ENCODE measurements at regions not wholly inside any gene's neighbourhood (a gene's known extent, or its start where the extent isn't known, plus 50 kb on each side); places are given as distances from the start of the nearest gene placed in this dataset.

DNA sequence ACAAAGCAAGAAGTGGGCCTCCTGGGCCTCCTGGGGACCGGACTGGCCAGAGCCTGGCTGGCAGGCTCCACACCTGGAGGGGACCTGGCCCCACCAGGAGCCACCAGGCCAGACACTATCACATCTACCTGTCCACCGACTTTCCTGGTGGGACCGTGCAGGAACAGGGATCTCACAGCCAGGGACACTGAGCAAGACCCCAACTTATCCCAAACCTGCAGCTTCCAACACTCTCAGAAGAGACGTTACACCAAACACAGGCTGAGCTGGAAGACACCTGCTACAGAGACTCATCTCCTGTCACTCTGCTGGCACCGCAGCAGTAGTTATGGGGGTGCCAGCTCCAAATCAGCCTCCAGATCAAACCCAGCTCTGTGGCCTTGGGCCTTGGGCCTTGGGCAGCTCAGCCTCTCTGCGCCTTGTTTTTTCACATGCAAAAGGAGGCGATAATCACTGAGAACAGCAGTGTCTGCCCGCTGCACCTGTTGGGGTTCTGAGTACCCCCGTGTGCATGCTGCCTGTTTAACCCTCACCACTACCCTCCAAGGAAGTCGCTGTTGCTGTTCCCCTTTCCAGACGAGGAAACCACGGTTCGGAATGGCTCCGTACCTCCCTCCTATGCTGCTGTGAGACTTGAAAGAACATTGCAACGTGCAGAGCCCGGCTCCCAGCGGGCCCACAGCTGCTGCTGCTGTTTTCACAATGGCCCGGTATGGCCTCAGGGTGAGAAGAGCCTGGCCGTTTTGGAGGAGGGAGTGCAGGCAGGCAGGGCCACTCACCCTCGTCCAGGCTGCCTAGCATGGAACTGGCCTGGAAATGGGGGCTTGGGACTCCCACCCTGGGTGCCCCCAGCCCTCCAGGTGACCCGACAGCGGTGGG, 69.6 kb downstream of the ADRA2C start:
- ChIA-PET CTCF (interaction anchor here (1.8 kb wide), 1 partner anchor 10 kb away, joined by 5 read pairs; no protein-coding TSS in a partner anchor), POLR2A (no interaction called here)
- peaks cover 4% of the 10 kb centered on the region for H3K9me3 Mint-ChIP-seq
- peaks cover 7% of the 10 kb centered on the region for H3K27me3 Mint-ChIP-seq
- DNase-seq, result no peak
- no peaks in the 10 kb centered on the region for H3K36me3 Mint-ChIP-seq (ENCODE audit: low read depth)
- no peak overlapping the region for H3K4me3 Mint-ChIP-seq
- H3K4me1 Mint-ChIP-seq, result no peaks in the 10 kb centered on the region
- H3K27ac Mint-ChIP-seq, result no peak overlapping the region

DNA sequence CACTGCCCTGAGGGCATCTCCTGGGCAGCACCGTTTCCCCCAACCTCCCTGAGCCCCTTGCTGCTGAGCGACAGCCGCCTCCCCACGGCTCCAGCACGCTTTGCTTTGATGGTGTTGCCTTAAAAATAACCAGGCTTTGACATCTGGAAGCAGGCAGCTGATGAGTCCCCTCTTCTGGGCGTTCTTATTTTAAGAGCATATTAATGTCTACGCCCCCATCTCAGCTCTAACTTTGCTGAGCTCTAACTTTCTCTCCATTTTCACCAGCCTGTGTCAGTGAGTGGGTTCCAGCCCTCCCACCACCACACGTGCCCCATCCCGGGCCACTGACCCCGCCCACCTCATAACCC, 70.2 kb downstream of the ADRA2C start:
- no peak overlapping the region for H3K4me3 Mint-ChIP-seq
- CTCF ChIA-PET, result interaction anchor here (1.8 kb wide), 1 partner anchor 9 kb away, joined by 5 read pairs; no protein-coding TSS in a partner anchor
- peaks cover 7% of the 10 kb centered on the region for H3K27me3 Mint-ChIP-seq
- no peaks in the 10 kb centered on the region for H3K4me1 Mint-ChIP-seq
- peaks cover 4% of the 10 kb centered on the region for H3K9me3 Mint-ChIP-seq
- no peaks in the 10 kb centered on the region for H3K36me3 Mint-ChIP-seq (ENCODE audit: low read depth)
- no peak overlapping the region for H3K27ac Mint-ChIP-seq
- POLR2A ChIA-PET, result no interaction called here
- DNase-seq, result no peak

DNA sequence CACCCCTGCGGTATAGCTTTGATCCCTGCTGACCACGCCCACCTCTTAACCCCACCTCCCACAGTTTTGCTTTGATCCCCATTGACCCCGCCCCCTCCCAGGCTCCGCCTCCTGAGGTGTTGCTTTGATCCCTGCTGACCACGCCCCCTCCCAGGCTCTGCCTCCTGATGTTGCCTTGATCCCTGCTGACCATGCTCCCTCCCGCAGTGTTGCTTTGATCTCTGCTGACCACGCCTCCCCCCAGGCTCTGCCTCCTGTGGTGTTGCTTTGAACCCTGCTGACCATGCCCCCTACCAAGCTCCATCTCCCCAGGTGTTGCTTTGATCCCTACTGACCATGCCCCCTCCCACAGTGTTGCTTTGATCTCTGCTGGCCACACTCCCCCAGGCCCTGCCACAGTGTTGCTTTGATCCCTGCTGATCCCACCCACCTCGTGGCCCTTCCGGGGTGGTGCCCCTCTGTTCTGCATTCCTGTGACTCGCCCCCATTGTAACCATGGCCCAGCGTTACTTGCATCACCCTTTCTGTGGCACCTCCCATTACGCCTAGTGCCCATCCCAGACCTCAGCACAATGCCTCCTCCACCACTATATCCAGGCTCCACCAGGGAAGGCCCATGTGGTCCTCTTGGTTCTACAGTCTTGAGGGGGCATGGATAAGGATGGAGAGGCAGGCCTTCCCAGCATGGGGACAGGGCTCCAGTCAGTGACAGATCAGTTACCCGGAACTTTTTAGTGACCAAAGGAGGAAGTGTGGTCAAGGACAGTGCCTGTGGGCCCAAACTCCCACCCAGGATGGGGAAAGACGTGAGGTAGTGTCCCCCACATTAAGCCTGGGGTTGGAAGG, 70.8 kb downstream of the ADRA2C start:
- DNase-seq, result peak; percentile 7
- ChIA-PET CTCF (interaction anchor here (1.8 kb wide), 1 partner anchor 8 kb away, joined by 5 read pairs; no protein-coding TSS in a partner anchor), POLR2A (no interaction called here)
- Mint-ChIP-seq H3K36me3 (ENCODE audit: low read depth) (no peaks in the 10 kb centered on the region), H3K27me3 (peaks cover 9% of the 10 kb centered on the region), H3K4me1 (no peaks in the 10 kb centered on the region), H3K9me3 (peaks cover 4% of the 10 kb centered on the region), H3K27ac (peak overlapping the region; percentile 19), H3K4me3 (no peak overlapping the region)

DNA sequence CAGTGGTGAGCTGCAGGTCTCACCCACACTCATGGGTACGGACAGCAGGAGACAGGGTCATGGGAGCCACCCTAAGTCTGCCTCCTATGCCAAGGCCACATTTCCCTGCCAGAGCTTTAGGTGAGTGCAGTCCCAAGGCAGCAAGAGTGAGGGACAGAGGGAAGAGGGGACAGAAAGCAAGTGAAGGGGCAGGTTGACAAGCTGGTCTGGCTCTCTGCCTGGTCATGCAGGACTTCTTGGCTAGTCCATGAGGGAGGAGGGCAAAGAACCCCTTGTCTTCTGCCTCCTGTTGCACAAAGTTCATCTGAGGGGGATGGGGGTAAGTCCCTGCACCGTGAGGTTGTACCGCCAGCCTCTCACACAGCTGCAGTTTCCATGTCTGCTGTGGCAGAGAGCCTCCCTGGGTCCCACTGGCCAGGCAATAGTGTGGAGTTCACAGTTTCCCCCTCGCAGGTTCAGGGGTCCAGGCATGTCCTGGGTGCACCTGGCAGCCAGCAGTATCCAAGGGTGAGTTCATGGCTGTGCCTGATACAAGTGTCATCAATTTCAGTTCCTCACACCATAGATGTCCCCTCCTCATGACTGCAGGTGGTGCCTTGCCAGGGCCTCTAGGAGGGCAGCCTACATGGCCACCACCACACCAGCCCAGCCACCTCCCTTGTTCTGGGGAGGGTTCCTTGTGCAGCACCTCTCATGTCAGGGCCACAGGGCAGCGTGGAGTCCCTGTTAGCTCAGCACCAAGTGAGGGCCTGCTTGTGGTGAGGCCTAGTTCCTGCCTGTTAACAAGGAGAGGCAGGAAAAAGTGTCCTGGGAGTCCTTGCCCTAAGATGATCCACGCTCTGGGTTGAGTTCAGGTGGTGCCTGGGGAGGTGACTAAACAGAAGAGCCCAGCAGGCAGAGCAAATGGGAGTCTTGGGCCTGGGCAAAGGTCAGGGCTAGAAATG, 72.5 kb downstream of the ADRA2C start:
- POLR2A ChIA-PET, result no interaction called here
- peaks cover 4% of the 10 kb centered on the region for H3K9me3 Mint-ChIP-seq
- no peaks in the 10 kb centered on the region for H3K4me1 Mint-ChIP-seq
- DNase-seq, result no peak
- CTCF ChIA-PET, result no interaction called here
- H3K36me3 Mint-ChIP-seq (ENCODE audit: low read depth), result no peaks in the 10 kb centered on the region
- no peak overlapping the region for H3K4me3 Mint-ChIP-seq
- peaks cover 9% of the 10 kb centered on the region for H3K27me3 Mint-ChIP-seq
- H3K27ac Mint-ChIP-seq, result no peak overlapping the region

DNA sequence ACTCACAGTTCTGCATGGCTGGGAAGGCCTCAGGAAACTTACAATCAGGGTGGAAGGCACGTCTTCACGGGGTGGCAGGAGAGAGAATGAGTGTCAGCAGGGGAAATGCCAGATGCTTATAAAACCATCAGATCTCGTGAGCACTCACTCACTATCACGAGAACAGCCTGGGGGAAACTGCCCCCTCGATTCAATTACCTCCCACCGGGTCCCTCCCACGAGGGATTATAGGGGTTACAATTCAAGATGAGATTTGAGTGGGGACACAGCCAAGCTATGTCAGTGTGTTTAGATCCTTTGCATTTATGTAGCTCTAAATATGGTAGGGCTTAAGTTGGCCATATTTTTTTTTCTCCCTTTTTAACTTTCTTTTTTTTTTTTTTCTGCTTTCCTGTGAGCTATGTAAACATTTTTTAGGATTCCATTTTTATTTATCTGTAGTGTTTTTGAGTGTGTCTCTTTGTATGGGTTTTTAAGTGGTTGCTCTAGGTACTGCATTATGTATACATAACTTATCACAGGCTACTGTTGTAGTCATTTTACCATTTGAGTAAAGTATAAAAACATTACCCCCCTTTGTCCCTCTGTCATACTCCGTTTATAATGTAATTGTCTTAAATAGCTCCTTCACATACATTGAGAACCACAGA, 79.0 kb downstream of the ADRA2C start:
- Mint-ChIP-seq H3K27me3 (peaks cover 2% of the 10 kb centered on the region), H3K36me3 (ENCODE audit: low read depth) (no peaks in the 10 kb centered on the region), H3K4me3 (no peak overlapping the region), H3K9me3 (peaks cover 5% of the 10 kb centered on the region), H3K27ac (no peak overlapping the region), H3K4me1 (no peaks in the 10 kb centered on the region)
- POLR2A ChIA-PET, result no interaction called here
- DNase-seq, result no peak
- CTCF ChIA-PET, result interaction anchor here (0.6 to 1.0 kb wide), 2 partner anchors 9 to 52 kb away, joined by 4 to 5 read pairs; no protein-coding TSS in a partner anchor

DNA sequence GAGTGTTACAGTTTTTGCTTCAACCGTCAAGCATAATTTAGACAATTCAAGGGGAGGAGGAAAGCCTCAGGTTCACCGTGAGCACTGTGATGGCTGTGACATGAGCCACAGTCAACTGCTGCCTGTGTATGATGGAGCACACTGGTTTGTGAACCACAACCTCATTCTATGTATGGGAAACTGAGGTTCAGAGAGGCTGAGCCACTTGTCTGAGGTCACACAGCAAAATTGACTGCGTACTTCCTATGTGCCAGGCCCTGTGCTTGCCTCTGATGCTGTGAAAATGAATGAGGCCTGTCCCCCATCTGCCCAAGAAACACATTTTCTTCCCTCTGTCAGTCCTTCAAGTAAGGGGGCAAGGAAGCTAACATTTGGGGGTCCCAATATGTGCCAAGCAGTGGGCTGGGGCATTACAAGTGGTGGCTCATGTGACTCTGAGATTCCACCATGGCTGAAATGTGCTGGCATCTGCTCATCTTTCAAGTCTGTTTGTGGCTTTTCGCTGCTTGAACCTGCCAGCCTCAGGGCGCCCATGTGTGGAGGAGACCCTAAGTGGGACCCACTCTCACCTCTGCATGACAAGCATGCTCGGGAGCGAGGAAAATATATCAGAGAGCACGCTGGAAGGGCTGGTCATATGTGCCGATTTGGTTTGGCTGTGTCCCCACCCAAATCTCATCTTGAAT, 79.7 kb downstream of the ADRA2C start:
- ChIA-PET POLR2A (no interaction called here), CTCF (interaction anchor here (1.0 kb wide), 1 partner anchor 9 kb away, joined by 5 read pairs; no protein-coding TSS in a partner anchor)
- Mint-ChIP-seq H3K27me3 (peaks cover 2% of the 10 kb centered on the region), H3K9me3 (peaks cover 5% of the 10 kb centered on the region), H3K4me3 (no peak overlapping the region), H3K27ac (no peak overlapping the region), H3K36me3 (ENCODE audit: low read depth) (no peaks in the 10 kb centered on the region), H3K4me1 (no peaks in the 10 kb centered on the region)
- no peak for DNase-seq

DNA sequence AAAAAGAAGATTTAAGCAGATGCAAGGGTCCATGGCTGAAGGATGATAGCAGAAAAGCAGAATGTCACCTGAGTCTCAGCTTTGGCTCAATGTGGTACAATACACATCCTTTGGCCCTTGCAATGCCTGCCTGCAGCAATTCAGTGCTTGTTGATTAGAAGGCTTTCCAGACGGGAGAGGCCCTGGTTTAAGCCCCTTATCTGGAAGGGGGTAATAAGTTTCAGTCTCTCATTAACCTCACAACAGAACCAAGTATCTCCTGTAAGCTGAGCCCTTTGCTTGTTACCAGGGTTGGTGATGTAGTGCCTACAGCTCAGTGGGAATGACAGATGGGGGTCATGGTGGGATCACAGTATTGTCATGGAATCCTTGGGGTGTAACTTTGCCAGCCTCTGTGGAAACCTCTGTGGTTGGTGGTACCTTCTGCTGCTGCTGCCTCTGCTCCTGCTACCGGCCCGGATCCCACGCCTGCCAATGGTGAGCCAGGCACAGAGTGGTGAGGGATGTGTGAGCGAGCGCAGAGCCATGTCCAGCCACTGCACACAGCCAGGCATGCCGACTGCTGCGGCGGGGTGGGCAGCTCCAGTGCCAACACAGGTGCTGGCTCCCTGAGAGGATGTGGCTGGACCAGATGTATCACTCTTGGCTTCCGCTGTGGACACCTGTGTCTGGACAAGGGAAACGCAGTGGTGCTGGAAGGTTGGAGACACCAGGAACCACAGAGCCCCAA, 81.2 kb downstream of the ADRA2C start:
- Mint-ChIP-seq H3K4me3 (no peak overlapping the region), H3K27me3 (no peaks in the 10 kb centered on the region), H3K36me3 (ENCODE audit: low read depth) (no peaks in the 10 kb centered on the region), H3K4me1 (no peaks in the 10 kb centered on the region), H3K27ac (no peak overlapping the region), H3K9me3 (peaks cover 5% of the 10 kb centered on the region)
- ChIA-PET POLR2A (no interaction called here), CTCF (no interaction called here)
- DNase-seq, result no peak

DNA sequence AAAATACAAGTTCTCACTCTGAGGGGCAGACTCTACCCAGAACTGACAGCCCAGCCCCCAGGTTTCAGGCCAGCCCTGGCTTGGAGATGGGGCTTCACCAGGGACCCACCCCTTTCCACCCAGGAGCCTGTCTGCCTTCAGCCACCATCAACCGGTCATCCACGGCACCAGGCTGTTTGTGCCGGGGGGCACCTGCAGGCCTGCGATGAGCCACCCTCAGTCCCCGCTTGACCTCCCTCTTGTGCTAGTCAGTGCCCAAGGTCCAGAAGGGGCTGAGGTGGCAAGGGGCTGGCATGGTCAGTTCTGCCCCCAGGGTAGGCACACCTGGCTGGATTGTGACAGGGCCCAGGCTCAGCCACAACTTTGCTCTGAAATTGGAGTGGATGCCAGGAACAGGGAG, 82.1 kb downstream of the ADRA2C start:
- POLR2A ChIA-PET, result no interaction called here
- Mint-ChIP-seq H3K9me3 (peaks cover 5% of the 10 kb centered on the region), H3K27me3 (no peaks in the 10 kb centered on the region), H3K36me3 (ENCODE audit: low read depth) (no peaks in the 10 kb centered on the region), H3K27ac (no peak overlapping the region), H3K4me3 (no peak overlapping the region), H3K4me1 (no peaks in the 10 kb centered on the region)
- DNase-seq, result no peak
- CTCF ChIA-PET, result no interaction called here

DNA sequence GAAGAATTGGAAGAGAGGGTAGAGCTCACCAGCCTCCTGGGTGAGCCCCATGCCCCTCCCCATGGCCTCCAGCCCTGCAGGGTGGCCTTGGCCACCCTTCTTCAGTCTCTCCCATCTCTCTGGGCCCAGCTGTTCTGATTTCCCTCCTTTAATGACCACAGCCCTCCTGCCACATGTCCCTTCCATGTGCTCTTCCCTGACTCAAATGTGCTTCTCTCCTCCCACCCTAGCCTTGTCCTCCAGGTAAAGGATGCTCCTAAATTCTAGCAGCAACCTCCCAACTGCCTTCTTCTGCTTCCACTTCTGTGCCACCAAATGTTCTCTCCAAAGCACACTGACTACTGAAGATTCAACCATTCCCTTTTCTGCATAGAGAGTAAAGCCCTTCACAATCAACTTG, 83.0 kb downstream of the ADRA2C start:
- H3K27me3 Mint-ChIP-seq, result no peaks in the 10 kb centered on the region
- DNase-seq, result no peak
- ChIA-PET CTCF (no interaction called here), POLR2A (no interaction called here)
- peaks cover 5% of the 10 kb centered on the region for H3K9me3 Mint-ChIP-seq
- no peaks in the 10 kb centered on the region for H3K4me1 Mint-ChIP-seq
- H3K4me3 Mint-ChIP-seq, result no peak overlapping the region
- H3K27ac Mint-ChIP-seq, result no peak overlapping the region
- no peaks in the 10 kb centered on the region for H3K36me3 Mint-ChIP-seq (ENCODE audit: low read depth)

DNA sequence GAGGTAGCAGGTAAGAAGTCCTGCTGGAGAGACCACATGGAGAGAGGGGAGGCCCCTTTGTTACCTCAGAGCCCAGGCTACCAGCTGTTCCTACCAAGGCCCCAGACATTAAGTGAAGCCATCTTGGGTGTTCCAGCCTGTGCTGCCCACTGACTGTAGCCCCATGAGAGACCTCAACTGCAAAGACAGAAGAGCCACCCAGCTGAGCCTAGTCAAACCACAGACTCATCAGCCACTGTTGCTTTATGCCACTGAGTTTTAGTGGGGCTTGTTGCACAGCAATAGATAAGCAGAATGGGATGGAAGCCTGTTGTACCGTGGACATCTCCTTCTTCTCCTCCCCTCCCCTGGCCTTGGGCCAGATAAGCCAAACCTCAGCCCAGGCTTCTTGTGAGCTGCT, 83.9 kb downstream of the ADRA2C start:
- H3K9me3 Mint-ChIP-seq, result peaks cover 5% of the 10 kb centered on the region
- no peak overlapping the region for H3K4me3 Mint-ChIP-seq
- H3K36me3 Mint-ChIP-seq (ENCODE audit: low read depth), result no peaks in the 10 kb centered on the region
- POLR2A ChIA-PET, result no interaction called here
- no peaks in the 10 kb centered on the region for H3K4me1 Mint-ChIP-seq
- DNase-seq, result no peak
- CTCF ChIA-PET, result no interaction called here
- no peaks in the 10 kb centered on the region for H3K27me3 Mint-ChIP-seq
- no peak overlapping the region for H3K27ac Mint-ChIP-seq

DNA sequence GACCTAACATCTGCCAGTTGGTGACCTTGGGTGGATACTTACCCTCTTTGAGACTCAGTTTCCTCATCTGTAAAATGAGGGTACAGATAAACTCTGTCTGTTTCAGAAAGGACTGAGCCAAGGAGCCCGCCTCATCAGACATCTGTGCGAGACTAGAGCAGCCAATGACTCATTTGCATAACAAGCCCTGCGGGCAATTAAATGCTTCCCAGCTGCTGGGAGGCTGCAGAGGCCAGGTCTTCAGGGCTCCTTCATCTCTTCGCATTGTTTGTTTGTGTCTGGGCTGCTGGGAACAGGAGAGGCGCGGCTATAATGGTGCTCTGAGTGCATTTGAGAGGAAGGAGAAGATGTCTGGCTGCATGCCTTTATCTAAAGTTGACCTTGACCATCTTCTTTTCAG, 85.0 kb downstream of the ADRA2C start:
- Mint-ChIP-seq H3K4me1 (no peaks in the 10 kb centered on the region), H3K9me3 (peaks cover 5% of the 10 kb centered on the region), H3K27ac (no peak overlapping the region), H3K4me3 (no peak overlapping the region), H3K27me3 (peaks cover 2% of the 10 kb centered on the region), H3K36me3 (ENCODE audit: low read depth) (no peaks in the 10 kb centered on the region)
- no peak for DNase-seq
- POLR2A ChIA-PET, result no interaction called here
- CTCF ChIA-PET, result no interaction called here
